Transverse colon (tissue), 3 donors: ENCODE measurements at regions not wholly inside any gene's neighbourhood (a gene's known extent, or its start where the extent isn't known, plus 50 kb on each side); places are given as distances from the start of the nearest gene placed in this dataset.

Source experiments
- POLR2A ChIP-seq: fragments of 450-650 bp; IDR thresholded peaks from one replicate; pipeline ENCODE4 v1.6.1; 2016; ENCODE audit warnings: antibody characterized with exemption, mild to moderate bottlenecking, moderate library complexity
- TF ChIP-seq, protein P1 (sequence below), 5 experiments: fragments of 200-600 bp in 3 of 5; fragments of 450-650 bp in 2 of 5; sonication (generic) in 3 of 5; IDR thresholded peaks; 1 replicate in 2 of 5; 2 replicates in 3 of 5; pipeline ENCODE4 v1.5.1; 2016 to 2017; ENCODE audit warnings: antibody characterized with exemption in 5 of 5, inconsistent platforms in 3 of 5, mild to moderate bottlenecking in 2 of 5, moderate library complexity in 1 of 5

DNA sequence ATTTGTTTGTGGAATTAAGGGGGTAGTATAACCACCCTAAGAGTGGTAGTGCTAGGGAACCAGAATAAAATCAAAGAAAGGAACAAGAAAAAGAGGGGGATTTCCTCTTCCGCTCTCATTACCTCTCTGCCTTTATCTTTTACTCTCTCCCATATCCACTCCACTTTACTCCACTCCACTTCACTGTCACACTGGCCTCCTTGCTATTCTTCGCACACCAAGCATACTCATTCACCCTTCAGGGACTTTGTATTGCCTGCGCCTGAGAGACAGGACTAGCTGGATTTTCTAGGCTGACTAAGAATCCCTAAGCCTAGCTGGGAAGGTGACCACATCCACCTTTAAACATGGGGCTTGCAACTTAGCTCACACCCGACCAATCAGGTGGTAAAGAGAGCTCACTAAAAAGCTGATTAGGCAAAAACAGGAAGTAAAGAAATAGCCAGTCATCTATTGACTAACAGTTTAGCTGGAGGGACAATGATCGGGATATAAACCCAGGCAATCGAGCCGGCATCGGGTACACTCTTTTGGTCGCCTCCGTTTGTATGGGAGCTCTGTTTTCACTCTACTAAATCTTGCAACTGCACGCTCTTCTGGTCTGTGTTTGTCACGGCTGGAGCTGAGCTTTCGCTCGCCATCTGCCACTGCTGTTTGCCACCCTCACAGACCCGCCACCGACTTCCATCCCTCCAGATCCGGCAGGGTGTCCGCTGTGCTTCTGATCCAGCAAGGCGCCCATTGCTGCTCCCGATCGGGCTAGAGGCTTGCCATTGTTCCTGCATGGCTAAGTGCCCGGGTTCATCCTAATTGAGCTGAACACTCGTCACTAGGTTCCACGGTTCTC, 121.8 kb downstream of the FAM170A start:
- TF ChIP-seq, protein P1, sequence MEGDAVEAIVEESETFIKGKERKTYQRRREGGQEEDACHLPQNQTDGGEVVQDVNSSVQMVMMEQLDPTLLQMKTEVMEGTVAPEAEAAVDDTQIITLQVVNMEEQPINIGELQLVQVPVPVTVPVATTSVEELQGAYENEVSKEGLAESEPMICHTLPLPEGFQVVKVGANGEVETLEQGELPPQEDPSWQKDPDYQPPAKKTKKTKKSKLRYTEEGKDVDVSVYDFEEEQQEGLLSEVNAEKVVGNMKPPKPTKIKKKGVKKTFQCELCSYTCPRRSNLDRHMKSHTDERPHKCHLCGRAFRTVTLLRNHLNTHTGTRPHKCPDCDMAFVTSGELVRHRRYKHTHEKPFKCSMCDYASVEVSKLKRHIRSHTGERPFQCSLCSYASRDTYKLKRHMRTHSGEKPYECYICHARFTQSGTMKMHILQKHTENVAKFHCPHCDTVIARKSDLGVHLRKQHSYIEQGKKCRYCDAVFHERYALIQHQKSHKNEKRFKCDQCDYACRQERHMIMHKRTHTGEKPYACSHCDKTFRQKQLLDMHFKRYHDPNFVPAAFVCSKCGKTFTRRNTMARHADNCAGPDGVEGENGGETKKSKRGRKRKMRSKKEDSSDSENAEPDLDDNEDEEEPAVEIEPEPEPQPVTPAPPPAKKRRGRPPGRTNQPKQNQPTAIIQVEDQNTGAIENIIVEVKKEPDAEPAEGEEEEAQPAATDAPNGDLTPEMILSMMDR (IDR thresholded peaks at IDR 0.05): no peak
- no peak for TF ChIP-seq POLR2A
